ENCODE measurements at regions not wholly inside any gene's neighbourhood (a gene's known extent, or its start where the extent isn't known, plus 50 kb on each side); places are given as distances from the start of the nearest gene placed in this dataset.

- TF ChIP-seq POLR2A (IDR thresholded peaks at IDR 0.05) (no peak), CTCF (IDR thresholded peaks at IDR 0.05) (no peak)
Measured at GRCh38 chr5:175254155-175254554, 189.8 kb downstream of the DRD1 start.

Measured in right lobe of liver (tissue), 4 donors.